ENCODE measurements at regions not wholly inside any gene's neighbourhood (a gene's known extent, or its start where the extent isn't known, plus 50 kb on each side); places are given as distances from the start of the nearest gene placed in this dataset.

GRCh38 chr21:26632691-26633090 lies 59.6 kb upstream of the CYYR1 start:
- no peak for TF ChIP-seq ZNF274 (IDR thresholded peaks at IDR 0.05; ENCODE audit: low read depth, low read length)
- TF ChIP-seq YY1 (IDR thresholded peaks at IDR 0.05; ENCODE audit: insufficient read depth, insufficient read length) = no peak

Measured in NT2/D1 (cell line).